Left colon (tissue), 2 donors: ENCODE measurements at regions not wholly inside any gene's neighbourhood (a gene's known extent, or its start where the extent isn't known, plus 50 kb on each side); places are given as distances from the start of the nearest gene placed in this dataset.

Experiments used
- ATAC-seq: fragments of 200-7000 bp; cut with Tn5 transposase; one replicate; pipeline ENCODE4 v1.9.1; 2020; ENCODE audit warnings: mild to moderate bottlenecking, moderate library complexity
- DNase-seq, 2 donors: peaks; one replicate each; pipeline ENCODE4 v3.0.0-alpha.2; 2020
- intact Hi-C, 2 donors: fragments of 100-400 bp; cut with DNase I in 1 of 2; cut with micrococcal nuclease in 1 of 2; formaldehyde crosslinking; loops; one replicate each; pipeline versions ENCODE4 v1.11.2 to v1.14.0; 2022; cut with DNase I, micrococcal nuclease
- donor health status: DM: no; HTN: no; CAD: no.
- donor health status: DM: yes; HTN: yes; CAD: no.

- DNase-seq (no peak), ATAC-seq (no peak)
- intact Hi-C loops = no loop called here
These were observed 216.0 kb upstream of the PUM3 start for GRCh38 chr9:3059781-3060468.

DNA sequence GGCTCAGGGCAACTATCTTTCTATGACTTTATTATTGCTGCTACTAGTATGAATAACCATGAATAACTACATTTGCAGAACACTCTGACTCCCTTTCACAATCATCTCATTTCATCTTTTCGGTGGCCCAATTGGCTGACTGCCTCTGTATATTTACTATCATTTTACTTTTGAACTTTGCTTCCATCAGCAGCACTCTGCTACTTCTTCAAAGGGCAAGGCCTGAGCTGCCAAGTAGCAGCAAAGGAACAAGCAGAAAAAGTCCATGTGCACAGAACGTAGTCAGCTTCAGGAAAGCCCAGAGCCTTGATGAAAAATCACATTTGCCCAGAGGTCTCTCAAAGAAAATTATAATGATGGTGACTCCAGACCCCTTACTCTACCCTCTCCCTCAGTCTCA is 214.5 kb upstream of the PUM3 start:
- intact Hi-C loops = no loop called here
- no peak for ATAC-seq
- DNase-seq = no peak

GRCh38 chr9:3054017-3054586 is 210.2 kb upstream of the PUM3 start:
- ATAC-seq (no peak), DNase-seq (no peak)
- intact Hi-C loops = no loop called here

DNA sequence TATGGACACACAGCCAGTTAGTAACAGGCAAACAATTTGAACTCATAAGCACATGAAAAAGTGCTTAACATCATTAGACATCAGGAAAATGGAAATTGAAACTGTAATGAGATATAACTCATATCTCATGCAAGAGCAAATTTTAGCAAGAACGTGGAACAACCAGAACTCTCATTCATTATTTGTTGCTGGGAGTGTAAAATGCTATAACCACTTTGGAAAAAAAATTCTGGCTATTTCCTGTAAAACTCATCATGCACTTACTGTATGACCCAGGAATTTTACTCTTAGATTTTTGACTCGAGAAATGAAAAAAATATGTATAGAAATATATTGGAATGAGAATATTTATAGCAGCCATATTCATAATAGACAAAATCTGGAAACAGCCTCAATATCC is 205.7 kb upstream of the PUM3 start:
- DNase-seq (no peak), ATAC-seq (no peak)
- intact Hi-C loops = no loop called here

DNA sequence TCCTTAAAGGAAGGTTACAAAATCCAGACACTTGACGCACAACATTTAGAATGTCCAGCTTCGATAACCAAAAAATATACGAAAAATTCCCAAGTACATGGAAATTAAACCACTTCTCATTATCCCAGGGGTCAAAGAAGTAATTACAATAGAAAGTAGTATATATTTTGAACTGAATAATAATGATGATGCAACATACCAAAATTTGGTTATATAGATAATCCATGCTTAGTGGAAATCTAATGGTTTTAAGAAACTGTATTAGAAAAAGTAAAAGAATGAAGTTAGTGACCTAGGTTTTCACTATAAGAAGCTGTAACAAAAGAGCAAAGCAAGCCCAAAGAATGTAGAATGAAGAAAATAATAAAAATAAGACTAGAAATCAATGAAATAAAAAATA is 204.0 kb upstream of the PUM3 start:
- intact Hi-C loops = no loop called here
- DNase-seq = no peak
- ATAC-seq = no peak

DNA sequence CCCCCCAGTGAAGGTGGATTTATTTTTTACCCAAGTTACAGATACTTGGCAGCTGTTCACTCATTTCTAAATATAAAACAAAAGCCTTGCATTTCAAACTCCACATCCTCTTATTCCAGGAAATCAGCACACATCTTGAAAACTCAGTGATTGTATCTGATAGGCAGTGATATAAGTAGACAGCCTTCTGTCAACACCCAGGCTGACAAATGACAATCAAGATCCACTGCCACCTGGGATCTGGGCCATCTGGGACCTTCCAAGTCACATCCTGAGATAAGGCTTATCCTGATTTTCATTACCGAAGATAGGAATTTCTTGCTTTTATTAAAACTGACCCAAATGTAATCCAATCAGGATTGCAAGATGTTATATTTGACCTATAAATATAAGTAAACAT is 201.3 kb upstream of the PUM3 start:
- ATAC-seq (no peak), DNase-seq (no peak)
- intact Hi-C loops = no loop called here

DNA sequence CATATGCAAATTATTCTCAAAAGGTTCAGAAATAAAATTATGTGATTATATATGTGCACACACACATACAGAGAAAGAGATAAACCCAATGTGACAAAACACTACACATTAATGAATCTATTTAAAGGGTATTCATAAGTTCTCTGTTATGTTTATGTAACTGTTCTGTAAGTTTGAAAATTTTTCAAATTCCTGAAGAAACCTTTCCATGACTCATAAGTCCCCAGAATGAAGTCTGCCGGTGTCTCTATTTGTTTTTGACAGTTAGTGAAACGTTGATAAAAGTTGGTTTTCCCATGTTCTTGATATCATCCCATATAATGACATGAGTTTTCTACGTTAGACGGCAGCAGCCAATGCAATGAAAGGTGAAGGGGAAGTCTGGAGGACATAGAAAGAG is 199.5 kb upstream of the PUM3 start:
- ATAC-seq (no peak), DNase-seq (no peak)
- intact Hi-C loops = no loop called here

DNA sequence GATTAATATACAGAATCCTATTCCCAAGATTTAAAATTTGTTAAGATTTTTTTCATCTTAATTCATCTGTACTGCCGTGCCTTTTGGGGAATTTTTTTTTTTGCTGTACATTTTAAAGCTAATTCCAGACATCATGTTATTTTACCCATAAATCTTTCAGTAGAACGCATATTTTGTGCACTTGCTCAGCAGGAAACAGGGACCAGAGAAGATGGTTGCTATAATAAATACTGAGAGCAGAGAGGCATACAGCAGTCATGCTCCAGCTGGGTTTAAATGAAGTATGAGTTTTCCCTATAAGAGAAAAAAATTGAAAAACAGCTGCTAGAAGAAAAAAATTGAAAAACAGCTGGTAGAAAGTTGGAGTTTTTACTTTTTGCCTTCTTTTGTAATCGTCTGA is 196.9 kb upstream of the PUM3 start:
- no peak for DNase-seq
- intact Hi-C loops = no loop called here

GRCh38 chr9:3036333-3036700 is 192.4 kb upstream of the PUM3 start:
- no peak for ATAC-seq
- intact Hi-C loops = no loop called here
- no peak for DNase-seq

More for the DNA sequence above, 196.9 kb upstream of the PUM3 start:
- ATAC-seq = no peak

DNA sequence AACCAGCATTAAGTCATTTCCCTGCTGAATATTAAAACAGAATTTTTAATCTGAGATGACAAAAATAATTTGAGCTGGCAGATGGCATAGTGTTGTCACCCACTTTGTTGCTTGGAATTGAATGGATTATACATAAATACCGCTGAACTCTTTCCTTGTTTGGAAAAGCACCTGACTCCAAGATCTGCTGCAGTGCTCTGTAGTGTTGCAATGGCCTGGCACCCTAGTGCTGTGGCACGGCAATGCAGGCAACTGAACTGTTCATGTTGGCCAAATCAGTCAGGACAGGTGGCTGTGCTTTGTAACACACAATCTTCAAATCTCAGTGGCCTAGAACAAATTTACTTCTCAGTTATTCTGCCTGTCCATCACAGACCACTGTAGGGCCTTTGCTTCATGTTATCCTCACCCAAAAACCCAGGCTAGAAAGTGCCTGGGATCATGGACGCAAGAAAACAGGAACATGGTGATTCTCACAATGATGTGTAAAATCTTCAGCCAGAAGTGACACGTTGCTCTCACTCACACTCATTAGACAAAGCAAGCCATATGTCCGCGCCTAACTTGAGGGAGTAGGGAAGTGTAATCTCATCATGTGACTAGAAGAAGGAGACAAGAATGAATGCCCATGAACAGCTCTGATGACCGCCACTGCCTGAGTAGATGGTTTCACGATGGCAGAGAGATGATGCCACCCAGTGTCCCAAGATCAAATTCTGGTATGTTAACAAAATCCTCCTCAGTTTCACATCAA is 191.9 kb upstream of the PUM3 start:
- no peak for DNase-seq
- intact Hi-C loops = no loop called here
- no peak for ATAC-seq

GRCh38 chr9:3032898-3033297 is 189.0 kb upstream of the PUM3 start:
- intact Hi-C loops = no loop called here
- no peak for ATAC-seq
- DNase-seq = no peak

GRCh38 chr9:3028535-3028934 is 184.6 kb upstream of the PUM3 start:
- no peak for ATAC-seq
- intact Hi-C loops = no loop called here
- no peak for DNase-seq

DNA sequence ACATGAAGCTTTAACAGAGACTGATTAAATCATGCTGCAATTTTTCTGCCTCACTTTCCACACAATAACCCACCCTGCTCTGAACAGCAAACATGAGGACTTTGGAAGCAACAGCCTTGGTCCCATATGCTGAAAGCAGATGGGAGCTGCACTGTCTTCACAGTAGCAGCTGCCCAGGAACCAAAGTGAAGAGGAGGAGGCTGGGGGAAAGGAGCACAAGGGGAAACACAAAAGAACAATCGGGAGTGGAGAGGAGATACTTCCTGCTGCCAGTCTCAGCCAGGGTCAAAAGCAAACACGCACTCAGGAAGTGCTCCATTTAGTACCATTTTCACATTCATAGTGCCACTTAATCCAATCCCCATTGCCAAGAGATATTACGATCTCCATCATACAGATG is 183.3 kb upstream of the PUM3 start:
- intact Hi-C loops = no loop called here
- no peak for ATAC-seq
- no peak for DNase-seq

- intact Hi-C loops = no loop called here
These were observed 179.6 kb upstream of the PUM3 start for GRCh38 chr9:3023449-3023848.

DNA sequence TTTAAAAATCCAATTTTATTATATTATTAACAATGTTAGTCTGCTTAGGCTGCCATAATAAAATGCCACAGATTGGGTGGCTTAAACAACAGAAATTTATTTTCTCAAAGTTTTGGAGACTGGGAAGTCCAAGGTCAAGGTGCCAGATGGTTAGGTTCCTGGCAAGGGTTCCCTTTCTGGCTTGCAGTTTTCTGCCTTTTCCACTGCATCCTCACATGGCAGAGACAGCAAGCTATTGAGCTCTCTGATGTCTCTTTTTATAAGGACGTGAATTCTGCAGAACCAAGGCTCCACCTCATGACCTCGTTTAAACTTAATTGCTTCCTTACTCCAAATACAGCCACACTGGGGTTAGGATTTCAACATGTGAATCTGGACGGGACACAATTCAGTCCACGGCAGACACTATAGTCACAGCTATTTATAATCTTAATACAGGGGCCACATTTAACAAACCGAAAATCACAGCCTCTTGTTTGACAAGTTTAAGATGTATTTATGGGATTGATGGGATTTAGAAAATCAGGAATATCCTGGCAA is 174.9 kb upstream of the PUM3 start:
- DNase-seq = no peak

More at GRCh38 chr9:3023449-3023848, 179.6 kb upstream of the PUM3 start:
- ATAC-seq (no peak), DNase-seq (no peak)

GRCh38 chr9:3018071-3018470 is 174.2 kb upstream of the PUM3 start:
- ATAC-seq = no peak
- no peak for DNase-seq
- intact Hi-C loops = no loop called here

More for the DNA sequence above, 174.9 kb upstream of the PUM3 start:
- ATAC-seq = no peak
- intact Hi-C loops = no loop called here

DNA sequence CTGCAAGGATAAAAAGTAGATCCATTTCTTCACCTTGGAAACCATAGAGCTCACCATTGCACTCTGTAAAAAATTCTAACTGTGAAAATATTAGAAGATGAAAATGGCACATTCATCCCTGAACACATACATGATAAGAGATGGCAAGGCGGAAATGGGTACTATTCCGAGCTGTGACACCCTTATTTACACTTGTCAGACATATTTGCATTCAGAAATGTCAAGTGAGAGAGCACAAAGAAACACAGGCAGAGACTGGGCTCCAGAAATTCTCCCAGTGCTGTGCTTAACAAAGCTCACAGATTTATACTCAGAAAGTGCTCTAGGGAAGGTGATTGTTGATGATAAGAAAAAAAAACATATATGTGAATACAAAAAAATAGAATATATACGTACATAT is 170.3 kb upstream of the PUM3 start:
- intact Hi-C loops = no loop called here
- no peak for ATAC-seq
- DNase-seq = no peak

DNA sequence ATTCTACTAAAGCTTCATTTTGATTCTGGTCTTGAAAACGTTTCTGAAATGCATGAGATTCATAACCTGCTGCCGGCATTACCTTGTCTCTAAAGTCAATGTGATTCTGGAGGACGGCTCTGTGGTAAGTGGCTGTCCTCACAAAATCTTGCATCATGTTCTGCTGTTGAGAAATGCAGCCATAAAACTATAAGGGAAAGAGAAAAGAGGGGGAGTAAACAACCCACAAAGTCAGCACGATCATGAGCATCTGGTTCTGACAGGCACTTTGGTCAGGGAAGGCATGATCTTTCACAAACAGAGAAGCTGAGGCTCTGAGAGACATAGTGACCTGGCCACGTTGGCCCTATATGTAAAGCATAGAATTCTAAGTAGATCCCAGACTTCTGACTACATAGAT is 168.9 kb upstream of the PUM3 start:
- DNase-seq (no peak), ATAC-seq (no peak)
- intact Hi-C loops = no loop called here

- intact Hi-C loops = no loop called here
- DNase-seq = no peak
- no peak for ATAC-seq
These were observed 168.3 kb upstream of the PUM3 start for GRCh38 chr9:3012245-3012644.

DNA sequence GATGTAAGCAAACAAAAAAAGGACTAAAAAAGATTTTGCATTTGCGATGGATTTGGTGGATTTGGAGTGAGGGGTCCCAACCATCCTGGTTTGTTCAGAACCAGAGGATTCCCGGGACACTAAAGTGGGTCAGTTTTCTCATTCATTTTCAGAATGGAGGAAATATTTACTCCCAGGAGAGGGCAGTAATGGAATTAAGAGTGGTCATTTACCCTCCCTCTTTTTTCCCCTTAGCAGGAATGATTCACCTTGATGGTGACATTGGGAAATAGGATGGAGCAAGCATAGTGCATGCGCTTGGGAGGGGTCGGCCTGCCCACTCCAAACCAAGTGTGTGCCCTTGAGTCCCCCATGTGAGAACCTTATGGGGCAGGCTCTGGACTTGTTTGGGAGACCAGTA is 164.2 kb upstream of the PUM3 start:
- ATAC-seq (no peak), DNase-seq (no peak)
- intact Hi-C loops = no loop called here
